ENCODE measurements at regions not wholly inside any gene's neighbourhood (a gene's known extent, or its start where the extent isn't known, plus 50 kb on each side); places are given as distances from the start of the nearest gene placed in this dataset.

GRCh38 chr12:18939051-18939450 lies 190.5 kb upstream of the PLEKHA5 start:
- Histone ChIP-seq H3K4me3 (ENCODE audit: low read length) (no peak overlapping the region), H2AFZ (ENCODE audit: low read depth, low read length) (no peak overlapping the region), H3K36me3 (ENCODE audit: insufficient read depth, low read length) (no peaks in the 10 kb centered on the region), H3K27me3 (ENCODE audit: insufficient read depth, low read depth, low read length) (no peaks in the 10 kb centered on the region), H4K20me1 (ENCODE audit: insufficient read depth) (no peaks in the 10 kb centered on the region), H3F3A (ENCODE audit: insufficient read depth, low read length, poor library complexity, severe bottlenecking) (no peaks in the 10 kb centered on the region), H3K79me2 (replicated peaks; ENCODE audit: insufficient read depth, low read length) (no peaks in the 10 kb centered on the region), H3K9ac (ENCODE audit: low read length) (no peak overlapping the region), H3K9me2 (ENCODE audit: insufficient read depth, low read length) (no peaks in the 10 kb centered on the region), H3K9me3 (ENCODE audit: low read length) (no peaks in the 10 kb centered on the region), H3K4me2 (ENCODE audit: low read length) (no peak overlapping the region), H3K27ac (ENCODE audit: low read length) (peak overlapping the region; percentile 19)
- TF ChIP-seq REST (IDR thresholded peaks at IDR 0.05; ENCODE audit: borderline replicate concordance) (no peak), TAF1 (IDR thresholded peaks at IDR 0.05; ENCODE audit: low read depth) (no peak), SMC3 (conservative IDR thresholded peaks at IDR 0.05; ENCODE audit: poor library complexity) (no peak), RAD21 (conservative IDR thresholded peaks at IDR 0.05) (no peak), MXI1 (conservative IDR thresholded peaks at IDR 0.05; ENCODE audit: poor library complexity, severe bottlenecking) (no peak), CTCF (IDR thresholded peaks at IDR 0.05; ENCODE audit: poor library complexity, severe bottlenecking) (no peak), EP300 (conservative IDR thresholded peaks at IDR 0.05; ENCODE audit: poor library complexity, severe bottlenecking) (no peak), POLR2AphosphoS5 (IDR thresholded peaks at IDR 0.05) (no peak), EZH2 (IDR thresholded peaks at IDR 0.05; ENCODE audit: borderline replicate concordance, insufficient read depth, low read length, poor library complexity, severe bottlenecking) (no peak)

- no peaks in the 10 kb centered on the region for H3K27me3 ChIP-seq (ENCODE audit: insufficient read depth, low read depth, low read length)
- no peak overlapping the region for H3K4me3 ChIP-seq (ENCODE audit: low read length)
- no peaks in the 10 kb centered on the region for H3K9me2 ChIP-seq (ENCODE audit: insufficient read depth, low read length)
- H3K36me3 ChIP-seq (ENCODE audit: insufficient read depth, low read length), result no peaks in the 10 kb centered on the region
- H3K4me2 ChIP-seq (ENCODE audit: low read length), result no peak overlapping the region
- no peaks in the 10 kb centered on the region for H3K79me2 ChIP-seq (replicated peaks; ENCODE audit: insufficient read depth, low read length)
- H3K9me3 ChIP-seq (ENCODE audit: low read length), result no peaks in the 10 kb centered on the region
- no peak overlapping the region for H3K9ac ChIP-seq (ENCODE audit: low read length)
- no peak for TF ChIP-seq CTCF (IDR thresholded peaks at IDR 0.05; ENCODE audit: poor library complexity, severe bottlenecking)
- TF ChIP-seq REST (IDR thresholded peaks at IDR 0.05; ENCODE audit: borderline replicate concordance), result no peak
- no peak for TF ChIP-seq MXI1 (conservative IDR thresholded peaks at IDR 0.05; ENCODE audit: poor library complexity, severe bottlenecking)
- TF ChIP-seq EP300 (conservative IDR thresholded peaks at IDR 0.05; ENCODE audit: poor library complexity, severe bottlenecking), result no peak
- no peak for TF ChIP-seq RAD21 (conservative IDR thresholded peaks at IDR 0.05)
- no peak for TF ChIP-seq SMC3 (conservative IDR thresholded peaks at IDR 0.05; ENCODE audit: poor library complexity)
- TF ChIP-seq TAF1 (IDR thresholded peaks at IDR 0.05; ENCODE audit: low read depth), result no peak
- TF ChIP-seq EZH2 (IDR thresholded peaks at IDR 0.05; ENCODE audit: borderline replicate concordance, insufficient read depth, low read length, poor library complexity, severe bottlenecking), result no peak
- TF ChIP-seq POLR2AphosphoS5 (IDR thresholded peaks at IDR 0.05), result no peak
- no peak overlapping the region for H3K27ac ChIP-seq (ENCODE audit: low read length)
- H3F3A ChIP-seq (ENCODE audit: insufficient read depth, low read length, poor library complexity, severe bottlenecking), result no peaks in the 10 kb centered on the region
- no peaks in the 10 kb centered on the region for H4K20me1 ChIP-seq (ENCODE audit: insufficient read depth)
- no peak overlapping the region for H2AFZ ChIP-seq (ENCODE audit: low read depth, low read length)
These were observed 186.9 kb upstream of the PLEKHA5 start for GRCh38 chr12:18942669-18943068.
